ENCODE measurements at regions not wholly inside any gene's neighbourhood (a gene's known extent, or its start where the extent isn't known, plus 50 kb on each side); places are given as distances from the start of the nearest gene placed in this dataset.

DNA sequence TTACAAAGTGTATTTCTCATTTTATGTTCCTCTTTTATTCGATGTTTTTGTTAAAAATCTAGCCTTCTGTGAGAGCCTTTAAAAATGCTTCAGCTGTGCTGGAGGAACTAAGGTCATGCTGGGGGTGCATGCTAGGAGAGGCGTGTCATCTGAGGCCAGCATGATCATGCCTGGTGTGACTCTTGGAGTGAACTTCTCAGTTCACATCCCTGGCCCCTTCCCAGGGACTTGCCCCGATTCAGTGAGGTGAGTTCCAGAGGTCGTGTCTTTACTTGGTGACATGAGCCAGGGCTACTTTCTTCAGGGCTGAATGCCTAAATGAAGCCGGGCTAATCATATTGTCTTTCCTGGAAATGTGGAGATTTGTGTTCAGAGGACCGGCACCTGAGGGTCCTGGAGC is 264.9 kb downstream of the MREG start:
- H4K20me1 ChIP-seq (ENCODE audit: insufficient read depth): no peaks in the 10 kb centered on the region
- H3K27ac ChIP-seq (ENCODE audit: low read depth in 2 of 2, low read length in 1 of 2): no peak overlapping the region
- no peaks in the 10 kb centered on the region for H3K27me3 ChIP-seq (ENCODE audit: insufficient read depth)
- H3K79me2 ChIP-seq (ENCODE audit: insufficient read depth): no peaks in the 10 kb centered on the region
- no peaks in the 10 kb centered on the region for H3K9me3 ChIP-seq
- H3K4me2 ChIP-seq: no peak overlapping the region
- no peak overlapping the region for H2AFZ ChIP-seq (ENCODE audit: low read depth)
- H3K4me1 ChIP-seq (ENCODE audit: control insufficient read depth in 1 of 2, insufficient read depth in 2 of 2, low read depth in 1 of 2, low read length in 1 of 2): peaks cover 5 to 30% of the 10 kb centered on the region in 2 experiments; a peak in 3 of 4 replicates
- H3K36me3 ChIP-seq (replicated peaks in 1 of 2; ENCODE audit: control insufficient read depth in 1 of 2, insufficient read depth in 2 of 2, low read length in 1 of 2): no peaks in the 10 kb centered on the region
- 69% methylated on average over 6 of the region's 6 CpGs for WGBS (ENCODE audit: low lambda C conversion rate)
- no peaks in the 10 kb centered on the region for H3K9me2 ChIP-seq
- ChIA-PET POLR2A (no interaction called here), CTCF (interaction anchor here (0.9 to 1.5 kb wide), 2 partner anchors 12 to 16 kb away, joined by 4 read pairs; no protein-coding TSS in a partner anchor)
- TF ChIP-seq, protein P1, sequence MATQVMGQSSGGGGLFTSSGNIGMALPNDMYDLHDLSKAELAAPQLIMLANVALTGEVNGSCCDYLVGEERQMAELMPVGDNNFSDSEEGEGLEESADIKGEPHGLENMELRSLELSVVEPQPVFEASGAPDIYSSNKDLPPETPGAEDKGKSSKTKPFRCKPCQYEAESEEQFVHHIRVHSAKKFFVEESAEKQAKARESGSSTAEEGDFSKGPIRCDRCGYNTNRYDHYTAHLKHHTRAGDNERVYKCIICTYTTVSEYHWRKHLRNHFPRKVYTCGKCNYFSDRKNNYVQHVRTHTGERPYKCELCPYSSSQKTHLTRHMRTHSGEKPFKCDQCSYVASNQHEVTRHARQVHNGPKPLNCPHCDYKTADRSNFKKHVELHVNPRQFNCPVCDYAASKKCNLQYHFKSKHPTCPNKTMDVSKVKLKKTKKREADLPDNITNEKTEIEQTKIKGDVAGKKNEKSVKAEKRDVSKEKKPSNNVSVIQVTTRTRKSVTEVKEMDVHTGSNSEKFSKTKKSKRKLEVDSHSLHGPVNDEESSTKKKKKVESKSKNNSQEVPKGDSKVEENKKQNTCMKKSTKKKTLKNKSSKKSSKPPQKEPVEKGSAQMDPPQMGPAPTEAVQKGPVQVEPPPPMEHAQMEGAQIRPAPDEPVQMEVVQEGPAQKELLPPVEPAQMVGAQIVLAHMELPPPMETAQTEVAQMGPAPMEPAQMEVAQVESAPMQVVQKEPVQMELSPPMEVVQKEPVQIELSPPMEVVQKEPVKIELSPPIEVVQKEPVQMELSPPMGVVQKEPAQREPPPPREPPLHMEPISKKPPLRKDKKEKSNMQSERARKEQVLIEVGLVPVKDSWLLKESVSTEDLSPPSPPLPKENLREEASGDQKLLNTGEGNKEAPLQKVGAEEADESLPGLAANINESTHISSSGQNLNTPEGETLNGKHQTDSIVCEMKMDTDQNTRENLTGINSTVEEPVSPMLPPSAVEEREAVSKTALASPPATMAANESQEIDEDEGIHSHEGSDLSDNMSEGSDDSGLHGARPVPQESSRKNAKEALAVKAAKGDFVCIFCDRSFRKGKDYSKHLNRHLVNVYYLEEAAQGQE (IDR thresholded peaks at IDR 0.05; ENCODE audit: low read depth, low read length): no peak
- TF ChIP-seq ELF1 (IDR thresholded peaks at IDR 0.05) (no peak), GATA2 (CRISPR knock-in tag; IDR thresholded peaks at IDR 0.05) (no peak), RAD21 (IDR thresholded peaks at IDR 0.05; ENCODE audit: low read length) (no peak), RCOR1 (IDR thresholded peaks at IDR 0.05; ENCODE audit: low read length) (no peak), SMC3 (IDR thresholded peaks at IDR 0.05; ENCODE audit: low read depth, low read length) (no peak), TCF12 (IDR thresholded peaks at IDR 0.05) (no peak), SIN3A (IDR thresholded peaks at IDR 0.05; ENCODE audit: borderline replicate concordance, low read depth, low read length) (no peak), NRF1 (IDR thresholded peaks at IDR 0.05; ENCODE audit: low read depth, low read length) (no peak), YY1 (IDR thresholded peaks at IDR 0.05; ENCODE audit: low read depth) (no peak), MAX (IDR thresholded peaks at IDR 0.05; ENCODE audit: low read depth) (no peak), JUND (IDR thresholded peaks at IDR 0.05) (no peak), USF2 (IDR thresholded peaks at IDR 0.05; ENCODE audit: borderline replicate concordance, low read depth, low read length) (no peak)
- TF ChIP-seq, protein P2, sequence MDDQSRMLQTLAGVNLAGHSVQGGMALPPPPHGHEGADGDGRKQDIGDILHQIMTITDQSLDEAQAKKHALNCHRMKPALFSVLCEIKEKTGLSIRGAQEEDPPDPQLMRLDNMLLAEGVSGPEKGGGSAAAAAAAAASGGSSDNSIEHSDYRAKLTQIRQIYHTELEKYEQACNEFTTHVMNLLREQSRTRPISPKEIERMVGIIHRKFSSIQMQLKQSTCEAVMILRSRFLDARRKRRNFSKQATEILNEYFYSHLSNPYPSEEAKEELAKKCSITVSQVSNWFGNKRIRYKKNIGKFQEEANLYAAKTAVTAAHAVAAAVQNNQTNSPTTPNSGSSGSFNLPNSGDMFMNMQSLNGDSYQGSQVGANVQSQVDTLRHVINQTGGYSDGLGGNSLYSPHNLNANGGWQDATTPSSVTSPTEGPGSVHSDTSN (IDR thresholded peaks at IDR 0.05): no peak
- no peak for DNase-seq
- H3K4me3 ChIP-seq (ENCODE audit: low read depth in 2 of 2, low read length in 1 of 2): no peak overlapping the region
- H3F3A ChIP-seq (replicated peaks; ENCODE audit: insufficient read depth): peaks cover 18% of the 10 kb centered on the region
- no peak overlapping the region for H3K9ac ChIP-seq

Data from SK-N-SH (cell line).